ENCODE measurements at regions not wholly inside any gene's neighbourhood (a gene's known extent, or its start where the extent isn't known, plus 50 kb on each side); places are given as distances from the start of the nearest gene placed in this dataset.
A peak's percentile ranks its signal among the peaks of the same experiment; 100 is the strongest.

DNA sequence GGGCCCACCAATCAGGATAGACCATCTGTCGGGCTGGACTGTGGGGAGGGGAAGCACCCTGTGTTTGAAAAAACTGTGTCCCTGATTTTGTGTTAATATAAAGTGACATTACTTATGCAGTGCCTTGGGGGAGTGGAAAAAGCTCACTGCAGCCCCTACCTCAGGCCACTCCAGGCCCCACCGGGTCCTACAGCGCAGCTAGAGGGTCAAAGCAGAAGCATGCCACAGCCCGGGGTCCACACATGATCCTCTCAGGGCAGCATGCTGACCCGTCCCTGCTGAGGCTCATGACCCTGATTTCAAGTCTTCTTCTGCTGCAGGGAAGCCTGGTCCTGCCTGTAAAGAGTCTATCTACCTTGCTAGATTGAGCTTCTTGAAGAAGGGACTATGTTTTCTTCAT, 133.0 kb upstream of the PLCB4 start:
- DNase-seq = no peak

GRCh38 chr20:8938532-8938931, 130.4 kb upstream of the PLCB4 start:
- DNase-seq = no peak

- no peak for DNase-seq
Measured at GRCh38 chr20:8940326-8940725, 128.6 kb upstream of the PLCB4 start.

DNA sequence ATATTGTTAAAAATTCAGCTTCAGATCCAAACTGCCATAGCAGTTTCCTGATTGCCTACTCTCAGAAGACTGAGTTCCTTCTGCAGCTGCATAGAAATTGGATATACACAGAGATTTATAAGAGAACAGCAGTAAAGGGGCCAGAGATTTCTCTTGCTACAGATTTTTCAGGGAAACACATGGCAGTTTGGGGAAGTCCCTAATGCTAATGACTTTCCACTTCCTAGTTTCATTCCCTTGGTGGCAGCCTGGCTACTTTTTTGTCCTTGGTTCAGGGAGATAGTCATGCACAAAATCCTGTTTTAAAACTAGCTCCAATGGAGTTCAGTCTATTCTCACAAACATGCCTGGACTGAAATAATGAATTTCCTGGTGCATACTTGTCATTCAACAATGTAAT, 125.3 kb upstream of the PLCB4 start:
- peak; percentile 24 for DNase-seq

GRCh38 chr20:8946036-8946940, 122.6 kb upstream of the PLCB4 start:
- DNase-seq = no peak

DNA sequence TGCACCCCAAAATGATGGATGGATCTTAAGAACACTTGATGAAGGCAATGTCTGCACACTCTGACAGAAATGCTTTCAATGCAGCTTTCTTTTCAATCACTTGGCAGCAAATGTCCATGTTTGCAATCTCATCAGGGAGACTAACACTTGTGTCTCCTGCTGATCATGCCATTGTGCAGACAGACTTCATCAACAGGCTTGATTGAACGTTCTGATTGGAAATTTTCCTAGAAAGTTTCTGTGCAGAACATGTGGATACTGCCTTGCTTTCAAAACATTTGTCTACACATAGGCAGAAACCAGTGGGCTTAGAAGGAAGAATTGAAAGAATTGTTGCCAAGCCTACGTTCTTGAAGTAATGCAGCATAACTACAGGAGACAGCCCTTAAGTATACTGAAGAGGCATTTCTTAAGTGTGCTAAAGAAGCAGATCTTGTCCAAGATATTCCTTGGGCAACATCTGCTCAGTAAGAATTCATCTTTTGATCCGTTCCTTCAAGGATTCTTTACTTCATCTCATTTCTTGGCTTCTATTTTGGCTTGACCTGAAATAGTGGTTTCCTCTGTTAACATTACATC, 120.4 kb upstream of the PLCB4 start:
- no peak for DNase-seq

DNA sequence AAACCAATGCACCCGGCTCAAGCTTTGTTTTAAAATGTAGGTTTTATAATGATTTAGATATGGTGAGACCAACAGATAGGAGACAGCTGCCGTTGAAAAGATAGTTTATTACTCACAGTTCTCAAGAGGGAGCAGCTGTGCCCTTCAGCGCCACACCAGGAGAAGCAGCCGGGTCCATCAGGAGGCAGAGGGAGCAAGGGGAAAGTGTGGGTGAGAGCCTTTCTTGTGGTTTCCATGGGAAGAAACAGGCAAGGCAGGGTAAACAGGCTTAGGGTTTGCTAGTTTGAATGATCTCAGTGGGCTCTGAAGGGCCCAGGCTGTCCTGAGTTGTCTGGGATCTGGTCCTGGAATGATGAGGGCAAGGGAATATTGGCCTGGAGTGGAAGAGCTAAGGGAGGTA, 117.7 kb upstream of the PLCB4 start:
- no peak for DNase-seq

GRCh38 chr20:8952721-8953120, 116.2 kb upstream of the PLCB4 start:
- no peak for DNase-seq

DNA sequence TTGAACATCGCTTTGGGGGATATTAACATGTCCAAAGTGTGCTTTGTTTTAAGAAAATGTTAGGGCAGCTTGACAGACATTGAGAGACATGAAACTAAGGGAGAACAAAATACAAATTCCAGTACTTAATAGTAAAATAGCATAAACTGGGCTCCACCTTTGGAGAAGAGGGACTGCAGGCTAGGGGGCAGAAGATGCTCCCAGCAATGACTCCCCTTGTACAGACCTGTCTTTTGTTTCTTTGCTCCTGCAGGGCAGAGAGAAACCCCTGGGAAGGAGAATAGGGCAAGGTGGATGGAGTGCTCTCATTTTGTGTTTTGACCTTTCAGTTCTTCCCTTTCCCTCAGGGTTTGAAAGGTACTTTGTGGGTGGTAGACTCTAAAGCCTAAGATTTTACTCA, 115.6 kb upstream of the PLCB4 start:
- no peak for DNase-seq

DNA sequence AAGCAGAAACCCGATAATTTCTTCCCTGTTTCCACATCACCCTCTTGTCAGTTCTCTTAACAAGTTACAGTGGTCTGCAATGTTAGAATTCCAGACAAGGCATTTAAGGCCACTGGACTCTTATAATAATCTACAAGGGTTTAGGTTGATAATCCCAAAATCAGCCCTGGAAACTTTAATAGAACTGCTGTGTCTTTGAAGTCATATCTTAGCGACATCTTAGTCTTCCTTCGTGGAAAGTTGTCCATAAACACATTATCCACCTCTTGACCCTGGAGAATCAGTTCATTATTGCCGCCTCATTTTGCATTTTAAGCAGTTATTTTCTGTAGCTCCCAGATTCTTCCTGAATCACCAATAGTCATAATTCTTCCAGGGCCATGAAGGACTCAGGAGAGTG, 108.6 kb upstream of the PLCB4 start:
- no peak for DNase-seq

DNA sequence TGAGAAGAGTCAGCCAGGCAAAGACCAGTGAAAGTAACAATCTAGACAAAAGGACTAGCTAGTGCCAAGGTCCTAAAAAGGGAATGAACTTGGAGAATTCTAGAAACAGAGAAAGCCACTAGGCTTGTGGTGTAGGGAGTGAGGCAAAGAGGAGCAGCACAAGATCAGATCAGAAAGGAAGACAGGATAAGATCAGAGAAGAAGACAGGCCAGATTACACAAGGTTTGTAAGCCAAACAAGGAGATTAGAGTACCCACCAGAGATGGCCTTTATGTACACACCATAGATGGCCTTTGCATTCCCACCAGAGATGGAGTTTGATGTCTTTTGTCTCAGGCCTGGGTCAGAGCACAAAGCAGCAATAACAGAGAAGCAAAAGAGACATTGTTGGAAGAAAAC, 105.6 kb upstream of the PLCB4 start:
- no peak for DNase-seq

GRCh38 chr20:8964959-8965562, 103.8 kb upstream of the PLCB4 start:
- no peak for DNase-seq

DNA sequence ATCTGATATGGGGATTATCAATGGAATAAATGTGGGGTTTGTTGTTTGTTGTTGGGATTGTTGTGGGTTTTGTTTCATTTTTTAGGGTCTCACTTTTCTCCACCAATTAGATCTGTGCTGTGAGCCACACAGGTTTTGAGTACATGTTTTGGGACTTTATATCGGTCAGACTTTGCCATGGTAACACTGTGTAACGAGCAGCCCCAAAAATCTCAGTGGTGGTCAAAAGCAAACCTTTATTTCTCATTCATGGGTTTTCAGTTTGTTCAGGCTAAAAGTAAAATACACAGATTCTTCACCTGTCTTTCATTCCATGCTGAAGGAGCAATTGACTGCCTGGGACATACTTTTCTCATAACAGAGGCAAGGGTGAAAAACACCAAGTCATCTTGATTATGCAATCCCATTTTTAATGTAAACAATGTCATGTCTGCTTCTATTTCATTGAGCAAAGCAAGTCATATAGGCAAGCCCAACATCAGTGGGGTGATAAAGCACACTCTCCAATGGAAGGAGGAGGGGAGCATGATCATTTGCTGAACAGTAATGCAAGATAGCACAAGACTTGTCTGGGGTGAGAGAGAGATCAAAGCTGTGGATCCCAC, 101.1 kb upstream of the PLCB4 start:
- DNase-seq = peak; percentile 26

GRCh38 chr20:8969146-8969583, 99.7 kb upstream of the PLCB4 start:
- no peak for DNase-seq

GRCh38 chr20:8971669-8972316, 97.1 kb upstream of the PLCB4 start:
- DNase-seq = peak; percentile 7

DNA sequence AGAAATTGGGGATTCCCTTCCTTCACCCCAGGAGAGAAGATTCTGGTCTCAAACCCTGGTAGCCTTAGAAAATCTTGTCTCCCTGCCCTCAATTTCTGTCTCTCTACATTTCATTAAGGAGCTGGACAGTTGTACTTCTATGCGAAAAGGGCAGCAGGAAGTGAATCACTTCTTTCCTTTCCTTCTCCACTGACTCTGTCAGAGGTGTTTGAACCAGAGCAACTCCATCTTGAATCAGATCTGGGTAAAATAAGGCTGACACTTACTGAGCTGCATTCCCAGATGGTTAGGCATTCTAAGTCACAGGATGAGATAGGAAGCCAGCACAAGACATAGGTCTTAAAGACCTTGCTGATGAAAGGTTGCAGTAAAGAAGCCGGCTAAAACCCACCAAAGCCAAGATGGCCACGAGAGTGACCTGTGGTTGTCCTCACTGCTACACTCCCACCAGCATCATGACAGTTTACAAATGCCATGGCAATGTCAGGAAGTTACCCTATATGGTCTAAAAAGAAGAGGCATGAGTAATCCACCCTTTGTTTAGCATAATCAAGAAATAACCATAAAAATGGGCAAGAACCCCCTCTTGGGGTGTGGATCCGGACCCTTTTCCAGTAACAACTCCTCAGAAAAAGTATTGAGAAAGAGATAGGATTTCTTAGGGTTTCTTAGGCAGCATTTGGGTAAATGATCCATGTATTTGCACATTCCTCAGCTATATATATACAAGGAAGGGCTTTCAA, 95.8 kb upstream of the PLCB4 start:
- no peak for DNase-seq

DNA sequence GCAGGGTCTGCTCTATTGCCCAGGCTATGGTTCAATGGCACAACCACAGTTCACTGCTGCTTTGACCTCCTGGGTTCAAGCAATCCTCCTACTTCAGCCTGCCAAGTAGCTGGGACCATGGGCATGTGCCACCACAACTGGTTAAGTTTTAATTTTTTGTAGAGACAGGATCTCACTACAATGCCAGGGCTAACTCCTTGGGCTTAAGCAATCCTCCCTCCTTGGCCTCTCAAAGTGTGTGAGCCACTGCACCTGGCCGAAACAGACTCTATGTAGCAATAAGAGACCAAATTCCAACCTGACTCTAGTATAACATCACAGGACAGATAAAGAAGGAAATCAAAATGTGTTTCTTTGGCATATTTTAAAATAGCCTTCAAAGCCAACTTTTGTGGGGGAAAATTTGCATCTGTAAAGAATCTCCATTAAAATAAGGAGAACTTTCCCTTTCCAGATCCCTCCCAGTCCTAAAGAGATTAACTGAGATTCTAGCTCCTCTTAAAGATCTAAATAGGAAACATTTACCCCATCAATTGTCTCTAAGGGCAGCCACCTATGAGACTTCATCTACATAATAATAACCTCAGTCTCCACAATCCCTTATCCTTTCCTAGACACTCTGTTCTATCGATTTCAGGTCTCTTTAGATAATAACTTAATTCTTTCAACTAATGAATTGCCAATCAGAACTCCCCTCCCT, 94.7 kb upstream of the PLCB4 start:
- DNase-seq = no peak

- no peak for DNase-seq
Measured at GRCh38 chr20:8981482-8981881, 87.4 kb upstream of the PLCB4 start.

DNA sequence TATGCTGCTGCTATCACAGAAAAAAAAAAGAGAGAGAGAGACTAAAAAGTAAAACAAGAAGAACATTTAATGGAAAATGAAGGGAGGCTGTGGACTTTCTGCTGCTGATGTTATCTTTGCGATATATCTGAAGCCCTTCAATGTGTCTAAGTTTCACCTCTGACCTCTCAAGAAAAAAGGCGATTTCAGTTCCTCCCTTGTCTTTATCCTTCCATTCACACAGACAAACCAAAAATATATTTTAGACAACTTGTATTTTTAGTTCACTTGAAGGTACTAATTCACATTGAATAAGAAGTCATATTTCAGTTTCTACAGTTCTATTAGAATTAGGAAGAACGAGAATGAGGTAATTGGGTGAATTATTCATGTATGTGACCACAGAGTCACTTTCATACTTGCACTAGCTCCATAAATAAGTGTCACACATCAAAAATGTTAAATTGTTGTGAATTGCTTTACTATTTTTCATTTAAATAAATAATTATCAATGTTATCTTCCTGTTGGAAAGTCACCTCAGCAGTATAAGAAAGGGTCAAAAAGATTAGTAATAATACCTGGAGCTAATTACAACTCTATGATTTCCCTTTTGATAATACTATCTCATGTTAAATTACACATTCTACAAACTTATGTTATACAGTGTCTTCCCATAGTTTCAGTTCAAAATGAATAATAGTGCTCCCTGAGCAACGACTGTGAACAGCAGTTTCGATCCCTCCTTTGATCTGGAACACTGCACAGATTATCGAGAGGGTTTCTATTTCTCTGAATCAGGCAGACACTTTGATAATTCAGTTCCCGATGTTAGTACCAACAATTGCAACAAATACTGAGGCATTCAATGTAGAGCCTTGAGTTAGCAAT, 85.2 kb upstream of the PLCB4 start:
- no peak for DNase-seq

- no peak for DNase-seq
Measured at GRCh38 chr20:8986631-8987030, 82.3 kb upstream of the PLCB4 start.

- DNase-seq = no peak
Measured at GRCh38 chr20:8990770-8991169, 78.1 kb upstream of the PLCB4 start.

Measured in OCI-M1 (cell line).